GM18505 (cell line): ENCODE measurements at regions not wholly inside any gene's neighbourhood (a gene's known extent, or its start where the extent isn't known, plus 50 kb on each side); places are given as distances from the start of the nearest gene placed in this dataset.

ENCODE experiments used
- ATAC-seq: cut with Tn5 transposase; IDR thresholded peaks from one replicate; pipeline ENCODE4 v1.9.1; 2021; ENCODE audit not compliant: unreplicated experiment
- POLR2A ChIP-seq: IDR thresholded peaks from 4 replicates; pipeline ENCODE4 v1.6.1; 2011; ENCODE audit warnings: borderline replicate concordance; ENCODE audit not compliant: insufficient read depth, insufficient read length; ENCODE audit errors: extremely low read depth

DNA sequence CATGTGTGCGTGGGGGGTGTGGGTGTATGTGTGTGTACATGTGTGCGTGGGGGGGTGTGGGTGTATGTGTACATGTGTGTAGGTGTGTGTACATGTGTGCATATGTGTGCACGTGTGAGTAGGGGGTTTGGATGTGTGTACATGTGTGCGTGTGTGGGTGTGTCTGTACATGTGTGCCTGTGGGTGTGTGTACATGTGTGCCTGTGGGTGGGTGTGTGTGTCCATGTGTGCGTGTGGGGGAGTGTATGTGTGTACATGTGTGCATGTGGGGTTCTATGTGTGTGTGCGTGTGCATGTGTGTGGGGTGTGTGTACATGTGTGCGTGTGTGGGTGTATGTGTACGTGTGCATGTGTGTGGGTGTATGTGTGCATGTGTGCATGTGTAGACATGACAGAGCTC, 129.1 kb downstream of the C16orf95 start:
- TF ChIP-seq POLR2A: no peak
- no peak for ATAC-seq

GRCh38 chr16:87189426-87189825, 127.8 kb downstream of the C16orf95 start:
- ATAC-seq: no peak
- no peak for TF ChIP-seq POLR2A

DNA sequence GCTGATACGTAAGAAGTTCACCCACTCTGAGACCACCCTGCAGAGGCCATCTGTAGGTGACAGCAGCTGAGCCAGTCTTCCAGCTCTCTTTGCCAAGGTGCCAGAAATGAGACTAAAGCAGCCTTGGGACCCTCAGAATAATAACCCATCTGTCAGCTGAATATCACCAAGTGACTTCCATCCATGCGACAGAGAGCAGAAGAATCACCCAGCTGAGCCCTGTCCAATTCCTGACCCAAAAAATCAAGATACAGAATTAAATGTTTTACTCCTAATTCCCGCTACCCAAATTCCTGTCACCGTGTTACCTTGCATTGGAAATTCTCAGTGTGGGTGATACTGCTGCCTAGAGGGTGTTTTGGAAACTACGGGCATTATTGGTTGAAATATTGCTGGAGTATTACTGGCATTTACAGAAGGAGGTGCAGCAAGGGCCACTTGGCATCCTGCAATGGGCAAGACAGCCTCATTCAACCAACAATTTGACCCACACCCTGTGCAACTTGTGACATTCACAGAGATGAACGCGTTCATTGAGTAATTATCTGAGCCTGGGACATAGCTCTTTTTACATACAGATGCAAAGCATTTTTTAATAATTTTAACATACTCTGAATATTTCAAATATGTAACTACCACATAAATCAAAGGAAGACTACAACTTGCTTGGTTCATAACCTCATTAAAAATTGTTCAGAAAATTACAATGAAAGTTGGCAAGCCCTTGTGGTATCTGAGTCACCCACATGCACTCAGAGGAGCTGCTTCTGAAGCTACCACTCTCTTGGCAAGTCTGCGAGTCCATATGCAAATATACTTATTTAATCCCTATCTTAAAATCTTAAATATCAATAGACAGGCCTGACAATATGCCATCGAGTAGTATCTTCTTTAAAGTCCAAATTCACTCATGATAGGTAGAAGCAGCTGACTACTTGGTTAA, 126.6 kb downstream of the C16orf95 start:
- TF ChIP-seq POLR2A: no peak
- no peak for ATAC-seq

GRCh38 chr16:87192452-87193073, 124.6 kb downstream of the C16orf95 start:
- ATAC-seq: no peak
- no peak for TF ChIP-seq POLR2A

GRCh38 chr16:87194172-87194571, 123.0 kb downstream of the C16orf95 start:
- TF ChIP-seq POLR2A: no peak

GRCh38 chr16:87195161-87195560, 122.0 kb downstream of the C16orf95 start:
- ATAC-seq: no peak
- no peak for TF ChIP-seq POLR2A

More at GRCh38 chr16:87194172-87194571, 123.0 kb downstream of the C16orf95 start:
- ATAC-seq: no peak

DNA sequence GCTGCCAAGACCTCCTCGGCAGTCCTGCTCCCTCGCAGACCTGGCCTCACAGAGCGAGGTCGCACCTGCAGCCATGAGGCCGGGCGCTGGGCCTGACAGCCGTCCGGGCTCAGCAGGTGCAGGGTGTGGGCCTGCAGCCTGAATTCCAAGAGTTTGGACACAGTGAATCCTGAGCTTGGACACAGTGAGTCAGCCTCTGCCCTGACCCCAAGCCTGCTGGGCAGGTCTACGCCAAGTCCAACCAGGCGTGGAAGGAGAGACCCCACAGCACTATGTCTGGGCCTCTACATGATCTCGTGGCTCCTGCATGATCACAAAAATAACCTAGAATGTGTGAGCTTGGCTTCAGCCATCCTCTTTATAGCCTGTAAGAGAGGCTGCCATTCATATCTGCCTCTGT, 121.0 kb downstream of the C16orf95 start:
- TF ChIP-seq POLR2A: no peak
- ATAC-seq: no peak

DNA sequence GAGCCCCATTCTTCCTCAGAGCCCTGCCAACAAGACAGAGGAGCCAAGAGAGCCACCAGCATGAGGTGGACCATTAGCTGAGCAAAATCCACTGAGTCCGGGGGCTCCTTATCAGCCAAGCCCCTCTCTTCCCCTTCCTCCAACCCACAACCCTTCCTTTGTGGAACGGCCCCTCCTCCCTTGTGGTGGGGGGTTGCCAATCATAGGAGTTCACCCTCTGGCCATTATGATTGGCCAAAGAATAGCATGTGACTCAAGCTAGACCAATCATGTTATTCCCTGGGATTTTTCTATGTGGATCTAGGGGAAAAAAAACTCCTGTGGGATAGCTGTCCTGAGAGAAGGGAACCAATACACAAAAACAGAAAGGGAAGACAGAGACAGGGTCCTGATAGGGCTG, 120.5 kb downstream of the C16orf95 start:
- no peak for TF ChIP-seq POLR2A
- no peak for ATAC-seq

- ATAC-seq: no peak
- no peak for TF ChIP-seq POLR2A
These were observed 118.8 kb downstream of the C16orf95 start for GRCh38 chr16:87198328-87198832.

- ATAC-seq: no peak
- TF ChIP-seq POLR2A: no peak
These were observed 118.3 kb downstream of the C16orf95 start for GRCh38 chr16:87198881-87199280.

DNA sequence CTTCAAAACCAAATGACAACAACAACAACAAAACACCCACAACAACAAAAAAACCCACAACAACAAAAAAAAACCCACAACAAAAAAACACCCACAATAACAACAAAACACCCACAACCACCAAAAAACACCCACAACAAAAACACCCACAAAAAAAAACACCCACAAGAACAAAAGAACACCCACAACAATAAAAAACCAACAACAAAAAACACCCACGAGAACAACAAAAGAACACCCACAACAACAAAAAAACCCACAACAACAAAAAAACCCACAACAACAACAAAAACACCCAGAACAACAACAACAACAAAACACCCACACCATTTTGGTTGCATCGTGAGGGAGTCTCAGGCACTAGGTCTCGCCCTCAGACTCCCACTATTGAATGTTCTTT, 117.8 kb downstream of the C16orf95 start:
- TF ChIP-seq POLR2A: no peak
- no peak for ATAC-seq

- TF ChIP-seq POLR2A: no peak
- no peak for ATAC-seq
These were observed 117.3 kb downstream of the C16orf95 start for GRCh38 chr16:87199901-87200300.

DNA sequence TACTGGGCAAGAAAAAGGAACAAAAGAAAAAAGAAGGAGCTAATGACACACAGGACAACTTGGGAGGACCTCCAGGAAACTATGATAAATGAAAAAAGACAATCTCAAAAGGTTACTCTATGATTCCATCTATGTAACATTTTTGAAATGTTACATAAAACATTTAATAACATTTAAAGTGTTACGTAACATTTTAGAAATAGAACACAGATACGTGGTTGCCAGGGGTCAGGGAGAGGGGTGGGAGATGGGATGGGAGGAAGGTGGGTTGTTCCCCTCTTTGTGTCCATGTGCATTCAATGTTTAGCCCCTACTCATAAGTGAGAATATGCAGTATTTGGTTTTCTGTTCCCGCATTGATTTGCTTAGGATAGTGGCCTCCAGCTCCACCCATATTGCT, 116.6 kb downstream of the C16orf95 start:
- TF ChIP-seq POLR2A: no peak
- ATAC-seq: no peak

GRCh38 chr16:87201052-87201451, 116.1 kb downstream of the C16orf95 start:
- TF ChIP-seq POLR2A: no peak
- no peak for ATAC-seq
